GM12864 (cell line): ENCODE measurements at regions not wholly inside any gene's neighbourhood (a gene's known extent, or its start where the extent isn't known, plus 50 kb on each side); places are given as distances from the start of the nearest gene placed in this dataset.

Experiments used
- DNase-seq: peaks from one replicate; pipeline ENCODE4 v3.0.0-alpha.2; 2011; ENCODE audit warnings: low read depth
- H3K4me3 ChIP-seq: 2 replicates; pipeline ENCODE4 v1.5.1; 2011; ENCODE audit warnings: mild to moderate bottlenecking, low read depth, low read length, control low read depth
- TF ChIP-seq, protein P1 (sequence below): IDR thresholded peaks from 2 replicates; pipeline ENCODE4 v1.5.1; 2011; ENCODE audit warnings: low read depth, mild to moderate bottlenecking, moderate library complexity, low read length, control low read depth, inconsistent platforms; ENCODE audit errors: missing control alignments

DNA sequence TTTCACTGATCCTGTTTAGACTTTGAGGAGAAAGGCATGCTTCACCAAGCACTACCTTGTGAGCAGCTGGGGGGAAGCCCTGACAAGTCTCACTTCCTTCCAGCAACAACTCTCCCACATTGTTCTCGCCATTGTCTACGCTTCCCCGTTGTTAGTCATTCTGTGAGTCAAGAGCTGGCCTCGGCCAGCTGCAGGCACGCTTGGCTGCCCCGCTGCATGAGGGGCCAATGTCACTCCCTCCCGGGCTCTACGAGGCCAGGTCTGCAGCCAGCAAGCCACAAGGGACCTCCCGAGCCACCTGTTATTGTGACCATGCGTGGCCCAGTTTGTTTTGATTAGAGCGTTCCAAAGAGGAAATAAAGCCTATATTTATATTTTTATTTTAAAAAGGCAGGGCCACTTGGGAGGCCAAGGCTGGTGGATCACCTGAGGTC, 220.9 kb downstream of the FOXO1 start:
- TF ChIP-seq, protein P1, sequence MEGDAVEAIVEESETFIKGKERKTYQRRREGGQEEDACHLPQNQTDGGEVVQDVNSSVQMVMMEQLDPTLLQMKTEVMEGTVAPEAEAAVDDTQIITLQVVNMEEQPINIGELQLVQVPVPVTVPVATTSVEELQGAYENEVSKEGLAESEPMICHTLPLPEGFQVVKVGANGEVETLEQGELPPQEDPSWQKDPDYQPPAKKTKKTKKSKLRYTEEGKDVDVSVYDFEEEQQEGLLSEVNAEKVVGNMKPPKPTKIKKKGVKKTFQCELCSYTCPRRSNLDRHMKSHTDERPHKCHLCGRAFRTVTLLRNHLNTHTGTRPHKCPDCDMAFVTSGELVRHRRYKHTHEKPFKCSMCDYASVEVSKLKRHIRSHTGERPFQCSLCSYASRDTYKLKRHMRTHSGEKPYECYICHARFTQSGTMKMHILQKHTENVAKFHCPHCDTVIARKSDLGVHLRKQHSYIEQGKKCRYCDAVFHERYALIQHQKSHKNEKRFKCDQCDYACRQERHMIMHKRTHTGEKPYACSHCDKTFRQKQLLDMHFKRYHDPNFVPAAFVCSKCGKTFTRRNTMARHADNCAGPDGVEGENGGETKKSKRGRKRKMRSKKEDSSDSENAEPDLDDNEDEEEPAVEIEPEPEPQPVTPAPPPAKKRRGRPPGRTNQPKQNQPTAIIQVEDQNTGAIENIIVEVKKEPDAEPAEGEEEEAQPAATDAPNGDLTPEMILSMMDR: no peak
- no peak overlapping the region for H3K4me3 ChIP-seq
- peak; percentile 96 for DNase-seq

DNA sequence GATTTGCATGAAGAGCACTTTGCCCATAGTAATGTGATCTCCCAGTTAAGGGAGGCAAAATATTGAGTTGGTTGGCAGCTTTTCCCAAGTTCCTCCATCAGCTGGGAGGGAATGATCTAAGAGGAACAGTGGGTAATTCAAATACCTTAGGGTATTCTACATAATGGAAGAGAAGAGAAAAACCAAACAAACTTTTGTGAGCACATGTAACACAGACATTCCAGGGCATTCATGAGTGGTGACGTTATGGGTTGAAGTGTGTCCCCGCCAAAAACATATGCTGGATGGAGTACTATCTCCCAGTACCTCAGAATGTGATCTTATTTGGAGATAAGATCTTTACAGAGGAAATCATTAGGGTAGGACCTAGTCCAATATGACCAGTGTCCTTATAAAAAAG, 220.1 kb downstream of the FOXO1 start:
- no peak for DNase-seq
- TF ChIP-seq, protein P1: no peak

DNA sequence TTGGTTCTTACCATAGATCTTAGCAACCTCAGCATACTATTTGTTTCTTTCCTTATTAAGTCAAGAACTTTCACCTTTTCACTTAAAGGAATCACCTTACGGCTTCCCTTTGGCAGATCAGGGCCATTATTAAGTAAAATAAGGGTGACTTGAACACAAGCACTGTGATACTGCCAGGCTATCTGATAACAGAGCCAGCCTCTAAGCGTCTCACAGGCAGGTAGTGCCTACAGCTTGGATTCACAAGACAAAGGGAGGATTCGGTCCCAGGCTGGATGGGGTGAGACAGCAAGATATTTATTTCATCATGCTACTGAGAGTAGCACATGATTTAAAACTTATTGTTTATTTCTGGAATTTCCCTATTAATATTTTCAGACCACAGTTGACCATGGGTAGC, 218.6 kb downstream of the FOXO1 start:
- no peak overlapping the region for H3K4me3 ChIP-seq
- no peak for DNase-seq
- TF ChIP-seq, protein P1: no peak

More for the DNA sequence above, 220.1 kb downstream of the FOXO1 start:
- H3K4me3 ChIP-seq: no peak overlapping the region

DNA sequence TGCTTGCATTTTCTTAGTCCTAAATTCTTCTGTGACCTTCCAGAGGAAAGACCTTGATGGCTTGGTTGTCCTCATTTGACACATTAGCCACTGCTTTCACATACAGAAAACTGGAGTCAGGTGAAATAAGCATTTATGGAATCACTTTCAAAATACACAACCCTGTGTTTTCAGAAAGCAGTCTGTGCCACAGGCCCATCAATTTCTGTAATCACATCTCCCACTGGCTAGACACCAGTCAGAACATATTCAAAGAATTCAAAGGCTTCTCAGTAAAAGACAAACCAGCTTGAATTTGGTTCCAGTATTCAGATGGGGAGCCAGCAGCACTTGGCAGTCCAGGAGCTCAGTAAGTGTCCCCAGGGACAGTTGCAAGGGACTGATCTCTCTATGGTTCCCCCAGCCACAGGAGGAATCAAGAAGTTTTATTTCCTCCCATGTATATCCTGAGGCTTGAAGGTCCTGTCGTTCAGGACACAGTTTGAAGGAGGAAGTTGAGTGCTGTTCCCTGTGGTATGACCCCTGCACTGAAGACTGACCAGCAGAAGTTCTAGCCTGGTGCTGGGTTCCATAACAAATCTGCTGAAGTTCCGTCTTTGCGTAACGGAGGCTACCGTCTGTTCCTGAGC, 214.3 kb downstream of the FOXO1 start:
- H3K4me3 ChIP-seq: no peak overlapping the region
- no peak for DNase-seq

DNA sequence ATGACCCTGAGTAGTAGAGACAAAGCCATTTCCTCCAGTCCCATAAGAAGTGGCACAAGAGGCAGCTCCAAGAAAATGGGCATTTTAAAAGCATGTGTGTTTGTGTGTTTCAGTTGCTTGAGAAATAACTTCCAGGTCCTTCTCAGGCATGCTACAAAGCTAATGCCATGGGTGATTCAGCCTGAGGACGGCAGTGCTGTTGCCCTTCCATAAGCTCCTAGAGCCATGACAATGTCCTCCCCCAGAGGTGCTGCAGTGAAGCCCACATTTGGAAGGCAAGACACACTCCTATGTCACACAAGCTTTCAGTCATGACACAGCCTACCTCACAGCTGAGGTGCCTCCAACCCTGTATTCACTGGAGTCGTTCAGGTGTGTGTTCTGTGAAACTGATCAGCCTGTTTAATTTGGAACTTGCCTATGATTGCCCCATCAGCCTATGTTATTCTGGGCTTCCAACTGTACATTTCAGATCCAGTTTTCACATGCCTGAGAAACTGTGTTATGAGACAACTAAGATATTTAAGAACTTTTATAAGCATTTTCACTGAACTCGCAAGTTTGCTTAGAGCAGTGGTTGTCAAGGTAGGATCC, 213.6 kb downstream of the FOXO1 start:
- TF ChIP-seq, protein P1: no peak
- DNase-seq: no peak
- no peak overlapping the region for H3K4me3 ChIP-seq

More for the DNA sequence above, 214.3 kb downstream of the FOXO1 start:
- TF ChIP-seq, protein P1: no peak

DNA sequence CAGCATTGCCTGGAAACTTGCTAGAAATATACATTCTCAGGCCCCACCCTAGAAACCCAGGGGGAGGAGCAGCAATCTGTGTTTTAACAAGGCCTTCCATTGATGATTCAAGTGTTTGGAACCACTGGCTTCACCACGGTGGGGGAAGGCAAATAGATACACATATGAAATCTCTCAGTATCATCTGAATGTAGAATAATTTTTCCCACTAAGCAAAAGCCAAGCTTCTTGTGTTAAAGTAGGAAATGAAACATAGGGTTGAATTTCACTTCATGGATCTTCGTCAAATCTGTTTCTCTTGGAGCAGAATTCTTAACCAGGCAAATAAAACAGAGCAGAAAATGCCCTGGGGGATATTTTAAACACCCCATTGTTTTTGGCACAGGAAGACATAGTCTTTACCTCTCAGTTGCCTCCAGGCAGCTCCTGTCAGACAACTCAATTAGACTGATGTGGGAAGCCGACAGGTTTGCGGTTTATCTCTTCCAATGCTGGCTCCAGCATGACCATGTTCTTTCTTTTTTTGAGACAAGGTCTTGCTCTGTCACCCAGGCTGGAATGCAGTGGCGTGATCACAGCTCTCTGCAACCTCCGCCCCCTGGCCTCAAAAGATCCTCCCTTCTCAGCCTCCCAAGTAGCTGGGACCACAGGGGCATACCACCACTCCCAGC, 213.0 kb downstream of the FOXO1 start:
- no peak for DNase-seq
- no peak overlapping the region for H3K4me3 ChIP-seq
- TF ChIP-seq, protein P1: no peak
